Common myeloid progenitor, CD34-positive (primary cell): ENCODE measurements at regions not wholly inside any gene's neighbourhood (a gene's known extent, or its start where the extent isn't known, plus 50 kb on each side); places are given as distances from the start of the nearest gene placed in this dataset.

ENCODE experiments used
- CTCF ChIA-PET: fragments of 350-600 bp; sonication (Branson Sonifier 250); formaldehyde crosslinking; loops from one replicate; lab custom pipeline; 2021; ENCODE audit warnings: antibody characterized with exemption; lab: Charles Lee
- POLR2A ChIA-PET: fragments of 350-600 bp; sonication (Branson Sonifier 250); formaldehyde crosslinking; loops from one replicate; lab custom pipeline; 2021; ENCODE audit warnings: antibody characterized with exemption; lab: Charles Lee
- DNase-seq, 3 donors: peaks; one replicate each; pipeline versions ENCODE4 v3.0.0 to v3.0.0-alpha.2; 2013
- H3K27ac ChIP-seq, 2 experiments: 1 replicate in 1 of 2; 2 replicates in 1 of 2; pipeline ENCODE4 v1.7.0; 2013; ENCODE audit warnings: inconsistent platforms in 2 of 2, low read length in 2 of 2, mild to moderate bottlenecking in 2 of 2, low read depth in 1 of 2, moderate library complexity in 1 of 2; ENCODE audit not compliant: severe bottlenecking in 2 of 2, insufficient read depth in 1 of 2, poor library complexity in 1 of 2
- H3K27me3 ChIP-seq, 5 experiments: replicated peaks in 2 of 5; 1 replicate in 3 of 5; 2 replicates in 2 of 5; pipeline versions ENCODE4 v1.6.1 to v1.7.0; 2013; ENCODE audit warnings: low read length in 4 of 5, mild to moderate bottlenecking in 2 of 5, moderate library complexity in 2 of 5, inconsistent platforms in 1 of 5; ENCODE audit not compliant: insufficient read depth in 5 of 5, control insufficient read depth in 4 of 5
- H3K36me3 ChIP-seq, 4 experiments: 1 replicate in 2 of 4; 2 replicates in 2 of 4; pipeline versions ENCODE4 v1.6.1 to v1.7.0; 2013; ENCODE audit warnings: low read length in 3 of 4, control low read depth in 1 of 4, mild to moderate bottlenecking in 1 of 4; ENCODE audit not compliant: control insufficient read depth in 4 of 4, insufficient read depth in 4 of 4
- H3K4me1 ChIP-seq, 4 experiments: 1 replicate in 3 of 4; 2 replicates in 1 of 4; pipeline versions ENCODE4 v1.6.1 to v1.7.1; 2013; ENCODE audit warnings: low read length in 3 of 4, mild to moderate bottlenecking in 3 of 4, control low read depth in 1 of 4, inconsistent platforms in 1 of 4, moderate library complexity in 1 of 4; ENCODE audit not compliant: control insufficient read depth in 4 of 4, insufficient read depth in 4 of 4; ENCODE audit errors: control extremely low read depth in 1 of 4
- H3K4me3 ChIP-seq, 7 experiments: 1 replicate in 4 of 7; 2 replicates in 3 of 7; pipeline versions ENCODE4 v1.5.1 to v1.7.0; 2013; ENCODE audit warnings: mild to moderate bottlenecking in 7 of 7, low read length in 6 of 7, moderate library complexity in 6 of 7, inconsistent platforms in 2 of 7, low read depth in 2 of 7, control low read depth in 1 of 7; ENCODE audit not compliant: insufficient read depth in 4 of 7, control insufficient read depth in 1 of 7; ENCODE audit errors: extremely low read depth in 1 of 7
- H3K9me3 ChIP-seq, 5 experiments: 1 replicate in 4 of 5; 2 replicates in 1 of 5; pipeline versions ENCODE4 v1.6.1 to v1.7.1; 2013; ENCODE audit warnings: low read length in 4 of 5, mild to moderate bottlenecking in 2 of 5, inconsistent platforms in 1 of 5, low read depth in 1 of 5, moderate library complexity in 1 of 5; ENCODE audit not compliant: control insufficient read depth in 4 of 5, insufficient read depth in 2 of 5; ENCODE audit errors: control extremely low read depth in 1 of 5
- WGBS: methylation state at CpG from one replicate; pipeline ENCODE4 v1.1.5; 2013; ENCODE audit not compliant: insufficient coverage; 5-methylcytosine and 5-hydroxymethylcytosine counted together

DNA sequence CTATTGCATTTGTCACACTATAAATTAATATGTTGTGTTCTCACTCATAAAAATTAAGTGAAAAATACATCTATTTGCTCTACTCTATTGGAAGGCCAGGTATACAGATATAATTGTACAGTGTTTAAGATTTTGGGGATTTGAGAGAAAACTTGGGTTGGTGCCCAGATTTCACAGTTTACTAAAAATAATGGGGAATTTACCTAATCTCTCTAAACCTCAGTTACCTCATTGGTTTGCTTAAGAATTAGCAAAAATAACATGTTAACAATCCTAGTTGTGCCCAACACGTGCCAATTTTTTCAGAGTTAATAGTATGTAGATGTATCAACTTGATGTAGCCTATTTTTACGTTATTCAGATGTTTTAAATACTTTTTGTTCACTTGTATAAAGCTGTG, 1495.3 kb upstream of the PCDH7 start:
- no peaks in the 10 kb centered on the region for H3K9me3 ChIP-seq
- DNase-seq, result no peak
- no peaks in the 10 kb centered on the region for H3K36me3 ChIP-seq
- CTCF ChIA-PET, result no interaction called here
- H3K27ac ChIP-seq, result no peak overlapping the region
- H3K4me1 ChIP-seq, result no peaks in the 10 kb centered on the region
- no peak overlapping the region for H3K4me3 ChIP-seq
- POLR2A ChIA-PET, result no interaction called here
- no peaks in the 10 kb centered on the region for H3K27me3 ChIP-seq
- WGBS, result no CpG with 5 or more reads among the region's 2 CpGs

GRCh38 chr4:29240641-29241040, 1479.5 kb upstream of the PCDH7 start:
- Histone ChIP-seq H3K4me3 (no peak overlapping the region), H3K4me1 (no peaks in the 10 kb centered on the region), H3K27ac (no peak overlapping the region), H3K9me3 (no peaks in the 10 kb centered on the region), H3K27me3 (no peaks in the 10 kb centered on the region), H3K36me3 (no peaks in the 10 kb centered on the region)
- ChIA-PET CTCF (no interaction called here), POLR2A (no interaction called here)
- DNase-seq, result no peak

- ChIA-PET POLR2A (no interaction called here), CTCF (no interaction called here)
- H3K4me3 ChIP-seq, result no peak overlapping the region
- no peaks in the 10 kb centered on the region for H3K27me3 ChIP-seq
- H3K4me1 ChIP-seq, result no peaks in the 10 kb centered on the region
- H3K36me3 ChIP-seq, result no peaks in the 10 kb centered on the region
- H3K9me3 ChIP-seq, result no peaks in the 10 kb centered on the region
- no peak for DNase-seq
- WGBS, result no CpG with 5 or more reads among the region's 1 CpG
- no peak overlapping the region for H3K27ac ChIP-seq
Observed at GRCh38 chr4:29243054-29243453, 1477.1 kb upstream of the PCDH7 start.

- DNase-seq, result no peak
- H3K9me3 ChIP-seq, result no peaks in the 10 kb centered on the region
- ChIA-PET POLR2A (no interaction called here), CTCF (no interaction called here)
- no CpG with 5 or more reads among the region's 1 CpG for WGBS
- no peaks in the 10 kb centered on the region for H3K27me3 ChIP-seq
- no peaks in the 10 kb centered on the region for H3K36me3 ChIP-seq
- H3K27ac ChIP-seq, result no peak overlapping the region
- no peak overlapping the region for H3K4me3 ChIP-seq
- no peaks in the 10 kb centered on the region for H3K4me1 ChIP-seq
Observed at GRCh38 chr4:29243851-29244250, 1476.3 kb upstream of the PCDH7 start.

DNA sequence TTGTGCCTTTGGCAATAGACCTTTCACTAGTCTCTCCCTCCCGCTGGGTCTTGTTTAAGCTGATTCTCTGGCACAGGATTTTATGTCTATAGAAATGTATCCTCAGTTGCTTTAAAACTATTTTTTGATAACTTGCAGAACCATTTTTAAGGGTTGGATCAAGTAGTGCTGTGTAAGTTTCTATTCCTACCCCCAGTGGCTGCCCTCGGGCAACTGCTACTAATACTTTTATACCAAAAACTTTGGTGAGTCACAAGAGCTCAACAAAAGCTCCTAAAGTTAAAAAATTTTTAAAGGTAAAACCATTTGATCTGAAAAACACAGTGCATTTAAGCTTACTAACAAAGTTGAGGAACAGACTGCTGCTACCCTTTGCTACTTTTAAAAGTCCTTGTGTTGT, 1460.6 kb upstream of the PCDH7 start:
- CTCF ChIA-PET, result no interaction called here
- POLR2A ChIA-PET, result no interaction called here
- no peaks in the 10 kb centered on the region for H3K27me3 ChIP-seq
- H3K4me1 ChIP-seq, result no peaks in the 10 kb centered on the region
- no CpG with 5 or more reads among the region's 2 CpGs for WGBS
- H3K4me3 ChIP-seq, result no peak overlapping the region
- H3K36me3 ChIP-seq, result no peaks in the 10 kb centered on the region
- no peak overlapping the region for H3K27ac ChIP-seq
- no peak for DNase-seq
- H3K9me3 ChIP-seq, result peaks cover 0 to 3% (median 0%) of the 10 kb centered on the region in 5 experiments

DNA sequence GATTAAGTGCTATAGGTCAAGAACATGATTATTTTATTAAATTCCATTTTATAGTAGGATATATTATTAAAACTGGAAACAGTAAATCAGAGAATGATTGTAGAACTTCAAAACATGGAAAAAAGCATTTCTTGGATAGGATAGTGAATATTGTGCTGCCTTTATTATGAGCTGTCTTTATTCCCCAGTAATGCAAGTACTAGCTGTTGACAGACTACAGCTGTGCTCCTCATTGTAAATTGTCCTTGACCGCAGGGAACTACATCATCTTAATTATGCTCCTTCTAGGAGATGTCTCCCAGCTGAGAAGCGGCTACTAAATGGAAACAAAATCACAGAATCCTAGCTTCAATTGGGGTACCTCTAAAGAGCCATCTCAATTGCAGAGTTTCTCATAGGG, 1457.2 kb upstream of the PCDH7 start:
- CTCF ChIA-PET, result no interaction called here
- DNase-seq, result no peak
- H3K27ac ChIP-seq, result no peak overlapping the region
- H3K36me3 ChIP-seq, result no peaks in the 10 kb centered on the region
- POLR2A ChIA-PET, result no interaction called here
- no peaks in the 10 kb centered on the region for H3K27me3 ChIP-seq
- no peaks in the 10 kb centered on the region for H3K9me3 ChIP-seq
- 100% methylated on average over 2 of the region's 2 CpGs for WGBS
- no peaks in the 10 kb centered on the region for H3K4me1 ChIP-seq
- no peak overlapping the region for H3K4me3 ChIP-seq

DNA sequence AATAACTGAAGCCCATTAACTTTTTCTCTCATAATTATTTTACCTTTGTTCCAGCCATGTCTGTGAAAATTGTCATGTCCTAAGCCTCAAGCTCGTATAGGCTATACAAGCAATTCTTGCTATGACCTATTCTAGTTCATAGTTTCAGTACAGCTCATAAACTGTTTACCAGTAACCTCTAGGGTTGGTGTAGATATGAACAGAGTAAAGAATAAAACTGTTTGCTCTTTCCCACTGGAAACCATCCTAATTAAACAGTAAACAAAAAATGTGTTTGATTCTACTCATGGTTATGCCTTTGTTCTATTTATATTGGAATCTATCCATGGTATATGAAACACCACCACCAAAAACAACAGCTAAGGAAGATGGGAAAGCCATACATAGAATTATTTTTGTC, 1444.0 kb upstream of the PCDH7 start:
- Histone ChIP-seq H3K27me3 (no peaks in the 10 kb centered on the region), H3K4me1 (peaks cover 0 to 2% (median 0%) of the 10 kb centered on the region in 4 experiments), H3K36me3 (no peaks in the 10 kb centered on the region), H3K27ac (no peak overlapping the region), H3K9me3 (peaks cover 0 to 3% (median 0%) of the 10 kb centered on the region in 5 experiments), H3K4me3 (no peak overlapping the region)
- ChIA-PET POLR2A (no interaction called here), CTCF (interaction anchor here (0.9 kb wide), 1 partner anchor 26 kb away, joined by 3 read pairs; no protein-coding TSS in a partner anchor)
- no CpG with 5 or more reads among the region's 1 CpG for WGBS
- no peak for DNase-seq
